Tibial artery (tissue), 4 donors: ENCODE measurements at regions not wholly inside any gene's neighbourhood (a gene's known extent, or its start where the extent isn't known, plus 50 kb on each side); places are given as distances from the start of the nearest gene placed in this dataset.
"Not testable (repeated sequence)": the region's sequence is repeated elsewhere in the genome, so short reads cannot be mapped to it uniquely, and the experiment has no call there.

ENCODE experiments used
- DNase-seq, 2 donors: peaks; one replicate each; pipeline ENCODE4 v3.0.0-alpha.2; 2019
- H3K27ac ChIP-seq, 2 donors: fragments of 200-600 bp; sonication (generic) in 1 of 2; 1 replicate in 1 of 2; 2 replicates in 1 of 2; pipeline ENCODE4 v1.5.1; 2018 to 2019; ENCODE audit warnings: mild to moderate bottlenecking in 1 of 2
- H3K27me3 ChIP-seq, 2 donors: fragments of 200-600 bp; sonication (generic) in 1 of 2; one replicate each; pipeline versions ENCODE4 v1.5.1 to v1.6.0; 2016 to 2019
- H3K36me3 ChIP-seq, 3 donors: fragments of 200-600 bp; sonication (generic) in 2 of 3; one replicate each; pipeline ENCODE4 v1.5.1; 2016 to 2019; ENCODE audit warnings: mild to moderate bottlenecking in 2 of 3
- H3K4me1 ChIP-seq, 4 donors: fragments of 200-600 bp; sonication (generic) in 2 of 4; 1 replicate in 3 of 4; 2 replicates in 1 of 4; pipeline ENCODE4 v1.5.1; 2016 to 2019
- H3K4me3 ChIP-seq, 2 donors: fragments of 200-600 bp; sonication (generic) in 1 of 2; 1 replicate in 1 of 2; 2 replicates in 1 of 2; pipeline ENCODE4 v1.5.1; 2018 to 2019; ENCODE audit warnings: mild to moderate bottlenecking in 2 of 2
- H3K9me3 ChIP-seq, 3 donors: fragments of 200-600 bp; sonication (generic) in 1 of 3; one replicate each; pipeline ENCODE4 v1.5.1; 2016 to 2019
- CTCF ChIP-seq, 2 experiments: fragments of 200-600 bp in 1 of 2; fragments of 450-650 bp in 1 of 2; IDR thresholded peaks; one replicate each; pipeline ENCODE4 v1.5.1; 2017 to 2019; ENCODE audit warnings: antibody characterized with exemption in 2 of 2, mild to moderate bottlenecking in 1 of 2, moderate library complexity in 1 of 2
- intact Hi-C: fragments of 100-400 bp; cut with DNase I; formaldehyde crosslinking; loops from one replicate; pipeline ENCODE4 v1.15.0; 2023; ENCODE audit warnings: low total_unique reads

GRCh38 chr12:62003701-62004100, 256.5 kb upstream of the USP15 start:
- no peak for TF ChIP-seq CTCF (IDR thresholded peaks at IDR 0.05)
- intact Hi-C loops, result no loop called here
- Histone ChIP-seq H3K27ac (no peak overlapping the region), H3K36me3 (no peaks in the 10 kb centered on the region), H3K27me3 (no peaks in the 10 kb centered on the region), H3K9me3 (no peaks in the 10 kb centered on the region), H3K4me3 (no peak overlapping the region), H3K4me1 (no peaks in the 10 kb centered on the region)
- DNase-seq, result no peak

- no peak overlapping the region for H3K27ac ChIP-seq
- H3K9me3 ChIP-seq, result no peaks in the 10 kb centered on the region
- intact Hi-C loops, result no loop called here
- no peak overlapping the region for H3K4me3 ChIP-seq
- no peaks in the 10 kb centered on the region for H3K27me3 ChIP-seq
- H3K36me3 ChIP-seq, result no peaks in the 10 kb centered on the region
- no peak for TF ChIP-seq CTCF (IDR thresholded peaks at IDR 0.05)
- no peaks in the 10 kb centered on the region for H3K4me1 ChIP-seq
- DNase-seq, result no peak
Measured at GRCh38 chr12:62005615-62006014, 254.6 kb upstream of the USP15 start.

- Histone ChIP-seq H3K36me3 (no peaks in the 10 kb centered on the region), H3K4me3 (no peak overlapping the region), H3K27ac (no peak overlapping the region), H3K4me1 (no peaks in the 10 kb centered on the region), H3K9me3 (no peaks in the 10 kb centered on the region), H3K27me3 (no peaks in the 10 kb centered on the region)
- DNase-seq, result no peak
- peak; percentile 45 to 47 for TF ChIP-seq CTCF (IDR thresholded peaks at IDR 0.05)
- intact Hi-C loops, result no loop called here
Measured at GRCh38 chr12:62006076-62006732, 254.0 kb upstream of the USP15 start.

- H3K27ac ChIP-seq, result no peak overlapping the region
- intact Hi-C loops, result no loop called here
- TF ChIP-seq CTCF (IDR thresholded peaks at IDR 0.05), result no peak
- H3K4me3 ChIP-seq, result no peak overlapping the region
- H3K9me3 ChIP-seq, result no peaks in the 10 kb centered on the region
- no peaks in the 10 kb centered on the region for H3K4me1 ChIP-seq
- H3K27me3 ChIP-seq, result no peaks in the 10 kb centered on the region
- H3K36me3 ChIP-seq, result no peaks in the 10 kb centered on the region
- no peak for DNase-seq
Measured at GRCh38 chr12:62008703-62009102, 251.5 kb upstream of the USP15 start.

- no peak for TF ChIP-seq CTCF (IDR thresholded peaks at IDR 0.05)
- Histone ChIP-seq H3K27me3 (no peaks in the 10 kb centered on the region), H3K4me1 (no peaks in the 10 kb centered on the region), H3K4me3 (no peak overlapping the region), H3K9me3 (no peaks in the 10 kb centered on the region), H3K36me3 (no peaks in the 10 kb centered on the region), H3K27ac (no peak overlapping the region)
- intact Hi-C loops, result no loop called here
- no peak for DNase-seq
Measured at GRCh38 chr12:62009445-62009844, 250.8 kb upstream of the USP15 start.

- H3K4me3 ChIP-seq, H3K36me3 ChIP-seq, DNase-seq, H3K9me3 ChIP-seq, H3K27me3 ChIP-seq, H3K4me1 ChIP-seq, H3K27ac ChIP-seq, intact Hi-C loops: not testable (repeated sequence)
Measured at GRCh38 chr12:62010331-62010906, 249.8 kb upstream of the USP15 start.

- H3K36me3 ChIP-seq, H3K4me3 ChIP-seq, H3K27me3 ChIP-seq, DNase-seq, intact Hi-C loops, H3K4me1 ChIP-seq, H3K27ac ChIP-seq, H3K9me3 ChIP-seq: not testable (repeated sequence)
Measured at GRCh38 chr12:62010973-62011372, 249.2 kb upstream of the USP15 start.
